Stimulated activated naive CD8-positive, alpha-beta T cell treated with anti-CD3 and anti-CD28 coated beads, Interleukin-15, Interleukin-2, amounts not matched to agents 100 U/mL and 50 U/mL, for 24 hours (primary cell): ENCODE measurements at regions not wholly inside any gene's neighbourhood (a gene's known extent, or its start where the extent isn't known, plus 50 kb on each side); places are given as distances from the start of the nearest gene placed in this dataset.

Experiments used
- ATAC-seq: fragments of 150-1000 bp; cut with Tn5 transposase; one replicate; pipeline ENCODE4 v1.10.0; 2021
- DNase-seq: peaks from one replicate; pipeline ENCODE4 v3.0.0; 2021

DNA sequence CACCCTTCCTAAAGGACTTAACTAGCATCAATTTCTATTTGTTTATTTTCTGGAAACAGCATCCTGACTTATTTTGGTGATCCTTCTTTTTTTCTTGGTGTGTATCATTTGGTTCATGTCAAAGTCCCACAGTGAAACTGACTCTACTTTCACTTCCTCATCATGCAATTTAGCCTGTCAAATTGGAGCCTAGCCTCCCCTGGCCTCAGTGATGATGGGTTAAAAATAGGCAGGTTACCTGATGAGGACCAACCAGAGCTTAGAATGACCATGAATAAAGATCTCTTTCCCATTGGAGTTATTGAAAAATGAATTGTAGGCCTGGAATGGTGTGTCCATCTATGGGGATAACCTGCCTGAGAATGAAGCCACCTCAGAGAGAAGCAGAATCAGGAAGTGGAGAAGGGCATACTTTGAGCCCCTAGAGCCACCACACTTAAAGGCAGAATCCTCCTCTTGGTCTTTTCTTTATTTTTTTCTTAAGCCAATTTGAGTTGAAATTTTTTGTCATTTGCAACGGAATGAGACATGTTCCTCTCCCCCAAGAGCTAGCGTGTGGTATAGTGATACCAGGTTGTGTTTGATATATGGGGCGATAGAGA is 105.6 kb downstream of the BTBD3 start:
- ATAC-seq = no peak
- no peak for DNase-seq

DNA sequence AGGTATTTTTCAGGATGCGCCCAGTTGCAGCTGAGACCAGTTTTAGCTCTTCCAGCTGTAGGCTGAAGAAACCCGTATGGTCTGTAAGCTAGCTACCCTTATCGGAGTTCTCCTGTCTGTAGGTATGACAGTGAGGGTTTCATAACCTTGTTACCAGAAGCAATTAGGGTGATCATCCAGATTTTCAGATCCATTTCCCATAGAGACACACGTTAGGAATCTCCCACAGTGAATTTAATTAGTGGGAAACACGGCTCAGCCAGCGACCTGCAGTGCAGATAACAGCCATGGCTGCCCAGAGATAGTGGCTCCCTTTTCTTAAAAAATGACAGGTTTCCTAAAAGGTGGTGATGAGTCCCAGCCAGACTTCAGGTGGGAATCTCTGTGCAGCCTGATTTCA is 111.1 kb downstream of the BTBD3 start:
- no peak for ATAC-seq

DNA sequence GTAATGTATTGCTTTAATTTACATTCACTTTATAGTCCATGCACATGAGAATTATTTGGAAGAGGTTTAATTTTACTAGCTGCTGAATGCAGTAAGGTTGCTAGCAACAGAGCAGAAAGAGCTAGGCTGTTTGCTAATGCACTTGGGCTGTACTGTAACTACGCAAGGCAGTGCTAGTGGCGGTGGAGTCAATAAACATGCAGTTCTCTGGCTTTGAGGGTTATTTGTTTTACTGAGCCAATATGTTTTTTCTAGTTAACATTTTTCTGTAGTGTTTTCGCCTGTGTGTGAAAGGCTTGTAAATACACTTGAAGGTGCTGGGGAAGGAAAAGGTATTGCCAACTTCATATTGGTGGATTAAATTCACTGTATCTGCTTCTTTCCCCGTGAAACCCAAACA is 112.8 kb downstream of the BTBD3 start:
- DNase-seq = no peak
- ATAC-seq = no peak

More for the DNA sequence above, 111.1 kb downstream of the BTBD3 start:
- DNase-seq = no peak

DNA sequence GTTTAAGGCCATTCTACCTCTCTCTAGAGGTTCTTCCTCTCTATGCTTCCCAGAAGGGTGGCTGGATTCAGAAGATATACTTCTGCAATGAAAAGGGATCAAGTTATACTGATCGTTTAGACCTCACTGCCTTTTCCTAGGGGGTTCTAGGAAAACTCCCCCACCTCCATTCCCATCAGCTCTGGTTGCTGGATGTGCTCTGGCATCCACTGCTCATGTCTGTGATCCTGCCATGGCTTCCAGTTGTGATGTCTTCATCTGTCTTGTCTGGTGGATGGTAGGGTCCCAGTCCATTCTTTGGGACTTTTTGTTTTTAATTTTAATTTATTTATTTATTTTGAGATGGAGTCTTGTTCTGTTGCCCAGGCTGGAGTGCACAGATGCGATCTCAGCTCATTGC is 118.4 kb downstream of the BTBD3 start:
- no peak for DNase-seq
- no peak for ATAC-seq

DNA sequence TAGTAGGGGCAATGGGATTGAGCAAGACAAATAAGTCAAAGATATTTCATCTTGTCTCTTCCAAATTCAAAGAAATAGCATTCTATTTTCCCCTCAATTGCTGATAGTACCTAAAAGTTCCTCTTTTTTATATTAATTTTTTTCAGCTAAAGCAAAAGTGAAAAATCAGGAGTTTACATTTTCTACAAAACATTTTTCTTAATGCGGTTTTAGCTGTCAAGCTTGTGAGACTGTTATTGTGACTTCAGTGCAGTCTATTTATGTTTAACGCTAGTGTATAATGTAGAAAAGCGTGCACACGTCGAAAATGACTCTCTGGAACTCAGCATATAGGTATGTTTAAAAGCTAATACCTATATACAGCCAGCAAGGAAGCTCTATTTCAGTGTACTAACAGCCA is 119.8 kb downstream of the BTBD3 start:
- no peak for DNase-seq
- no peak for ATAC-seq

DNA sequence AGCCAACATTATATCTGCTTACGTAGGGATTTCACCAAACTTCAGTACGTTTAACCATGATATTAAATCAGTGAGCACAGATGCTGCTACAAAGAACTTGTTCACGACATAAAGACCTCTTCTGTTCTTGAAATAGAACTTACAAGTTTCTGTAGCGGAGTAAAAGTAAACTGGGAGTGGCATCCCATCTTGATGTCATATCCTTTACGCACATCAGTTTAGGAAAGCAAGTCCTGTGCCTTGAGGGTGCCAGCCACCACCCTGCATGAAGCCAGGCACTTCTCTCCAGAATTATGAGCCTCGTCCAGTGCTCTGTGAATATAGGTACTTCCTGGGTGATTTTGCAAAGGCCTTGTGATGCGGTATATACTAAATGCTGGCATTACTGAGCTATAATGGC is 122.6 kb downstream of the BTBD3 start:
- no peak for ATAC-seq

DNA sequence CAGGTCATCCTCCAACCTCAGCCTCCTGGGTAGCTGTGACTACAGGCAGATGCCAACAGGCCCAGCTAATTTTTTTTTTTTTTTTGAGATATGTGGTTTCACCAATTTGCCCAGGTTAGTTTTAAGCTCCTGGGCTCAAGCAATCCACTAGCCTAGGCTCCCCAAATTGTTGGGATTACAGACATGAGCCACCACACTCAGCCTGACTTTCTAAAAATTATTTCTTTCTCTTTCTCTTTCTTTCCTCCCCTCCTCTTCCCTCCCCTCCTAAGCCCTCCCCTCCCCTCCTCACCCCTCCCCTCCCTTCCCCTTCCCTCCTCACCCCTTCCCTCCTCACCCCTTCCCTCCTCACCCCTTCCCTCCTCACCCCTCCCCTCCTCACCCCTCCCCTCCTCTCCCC is 127.3 kb downstream of the BTBD3 start:
- DNase-seq = no peak
- no peak for ATAC-seq

More for the DNA sequence above, 122.6 kb downstream of the BTBD3 start:
- DNase-seq = no peak

DNA sequence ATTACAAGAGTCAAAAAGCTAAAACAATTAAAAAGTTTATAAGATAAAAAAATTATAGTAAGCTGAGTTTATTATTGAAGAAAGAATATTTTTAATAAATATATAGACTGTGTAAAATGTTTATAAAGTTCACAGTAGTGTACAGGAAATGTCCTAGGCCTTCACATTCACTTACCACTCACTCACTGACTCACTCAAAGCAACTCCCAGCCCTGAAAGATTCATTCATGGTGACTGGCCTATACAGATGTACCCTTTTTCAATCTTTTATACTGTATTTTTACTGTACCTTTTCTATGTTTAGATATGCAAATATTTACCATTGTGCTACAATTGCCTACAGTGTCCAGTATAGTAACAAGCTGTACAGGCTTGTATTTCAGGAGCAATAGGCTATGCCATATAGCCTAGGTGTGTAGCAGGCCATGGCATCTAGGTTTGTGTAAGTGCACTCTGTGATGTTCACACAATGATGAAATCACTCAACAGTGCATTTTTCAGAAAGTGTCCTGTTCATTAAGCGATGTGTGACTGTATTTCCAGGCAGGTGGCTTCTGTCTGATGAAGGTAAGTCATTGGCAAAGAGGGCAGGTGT is 130.2 kb downstream of the BTBD3 start:
- no peak for DNase-seq
- ATAC-seq = no peak

DNA sequence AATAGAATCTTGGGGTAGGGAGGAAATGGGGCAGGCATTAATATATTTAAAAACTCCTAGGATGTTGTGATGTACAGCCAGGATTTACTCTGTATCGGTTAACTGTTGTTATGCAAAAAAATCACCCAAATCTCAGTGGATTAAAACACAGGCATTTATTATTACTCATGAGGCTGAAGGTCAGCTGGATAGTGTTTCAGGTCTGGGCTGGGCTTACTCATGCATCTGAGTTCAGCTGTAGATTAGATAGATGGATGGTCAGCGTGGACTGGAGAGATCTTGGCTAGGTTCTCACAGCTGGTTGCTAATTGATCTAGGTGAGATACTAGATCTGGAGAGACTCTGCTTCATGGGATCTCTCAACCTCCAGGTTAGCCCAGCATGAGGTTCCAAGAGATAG is 131.4 kb downstream of the BTBD3 start:
- no peak for DNase-seq
- no peak for ATAC-seq

DNA sequence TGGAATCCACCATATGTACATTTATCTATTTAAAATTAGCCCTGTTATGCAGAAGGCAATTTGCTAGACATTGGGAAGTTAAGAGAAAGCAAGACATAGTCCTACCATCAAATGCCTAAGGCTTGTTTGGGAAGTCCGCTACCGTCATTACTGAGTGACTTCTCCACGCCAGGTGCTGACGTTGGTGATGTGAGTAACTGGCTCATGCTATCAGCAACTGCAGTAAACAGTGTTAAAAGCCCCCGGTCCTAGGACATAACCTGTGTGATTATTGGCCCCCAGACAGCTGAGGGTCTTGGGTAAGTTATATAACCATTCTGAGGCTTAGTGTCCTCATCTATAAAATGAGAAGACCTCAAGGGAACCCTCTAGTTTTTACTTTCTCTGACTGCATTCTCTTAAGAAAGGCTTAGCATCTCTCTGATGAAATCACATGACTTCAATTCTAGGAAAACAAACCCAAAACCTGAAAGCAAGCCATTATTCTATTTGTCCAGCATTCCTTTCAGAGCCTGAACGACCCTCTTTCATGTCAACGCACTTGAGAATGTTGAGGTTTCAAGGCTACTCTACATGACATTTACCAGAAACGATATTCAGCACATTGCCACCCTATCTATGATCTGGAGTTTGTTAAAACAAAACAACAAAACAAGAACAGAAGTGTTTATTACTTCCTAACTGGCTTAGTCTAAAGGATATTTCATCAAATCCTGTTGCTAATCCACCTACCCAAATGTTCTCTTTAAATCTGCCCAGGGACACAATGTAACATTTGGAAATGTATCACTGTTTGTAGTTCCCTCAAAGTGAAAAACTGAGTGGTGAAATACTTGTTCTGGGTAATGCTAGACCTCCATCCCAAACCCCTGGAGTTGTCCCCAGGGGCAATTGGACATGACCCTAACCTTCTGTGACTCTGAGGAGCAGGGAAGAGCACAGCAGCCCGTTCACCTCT is 133.8 kb downstream of the BTBD3 start:
- no peak for ATAC-seq
- DNase-seq = no peak

DNA sequence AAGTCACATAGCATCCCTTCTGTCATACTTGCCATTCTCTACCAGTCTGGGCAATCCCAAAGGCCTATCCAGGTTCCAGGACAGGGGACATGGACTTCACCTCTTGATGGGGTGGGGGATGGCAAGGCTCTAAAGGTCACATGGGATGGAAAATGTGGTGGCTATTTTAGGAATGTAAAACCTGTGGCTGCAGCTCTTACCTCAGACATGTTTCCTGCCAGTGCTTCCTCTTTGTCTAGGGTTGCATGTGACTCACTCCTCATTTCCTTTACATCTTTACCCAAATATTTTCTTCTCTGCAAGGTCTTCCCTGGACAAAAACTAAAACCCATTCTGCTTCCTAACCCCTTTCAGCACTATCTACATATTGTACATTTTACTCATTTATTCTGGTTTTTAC is 135.7 kb downstream of the BTBD3 start:
- no peak for DNase-seq
- peak; percentile 46 for ATAC-seq

DNA sequence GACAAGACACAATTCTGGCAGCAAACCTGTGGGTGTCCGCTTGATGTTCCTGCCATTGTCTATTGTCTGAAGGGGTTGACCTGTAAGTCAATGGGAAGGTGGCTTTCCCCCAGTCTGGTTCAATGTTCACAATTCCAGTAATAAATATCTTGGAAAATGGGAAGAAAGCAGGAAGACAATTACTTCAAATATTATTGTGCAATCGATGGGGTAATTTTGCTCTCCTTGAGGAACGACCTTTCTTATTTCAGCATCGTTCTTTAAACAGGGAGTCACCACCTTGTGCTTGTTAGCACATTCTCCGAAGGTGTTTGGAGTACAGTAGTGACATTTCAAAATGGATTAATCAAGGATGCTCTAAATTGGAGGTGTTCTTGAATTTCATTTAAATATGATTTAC is 136.9 kb downstream of the BTBD3 start:
- DNase-seq (no peak), ATAC-seq (no peak)

DNA sequence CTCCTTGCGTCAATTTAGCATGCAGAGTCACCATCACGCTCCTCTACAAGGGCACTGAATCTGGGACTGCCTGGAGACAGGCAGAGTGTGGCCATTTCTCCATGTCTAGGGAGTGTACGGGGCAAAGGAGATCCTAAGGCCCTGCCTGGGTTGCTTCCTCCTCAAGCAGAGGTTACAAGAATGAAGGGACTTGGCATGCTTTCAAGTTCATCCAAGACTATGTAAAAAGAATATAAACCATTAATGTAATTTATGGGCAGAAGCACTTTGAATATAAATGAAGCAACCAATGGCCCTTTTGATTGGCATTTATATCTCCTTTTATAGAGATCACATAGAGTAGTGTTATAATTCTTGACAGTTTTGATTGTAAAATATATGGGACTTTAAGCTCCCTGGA is 137.5 kb downstream of the BTBD3 start:
- DNase-seq (no peak), ATAC-seq (no peak)

DNA sequence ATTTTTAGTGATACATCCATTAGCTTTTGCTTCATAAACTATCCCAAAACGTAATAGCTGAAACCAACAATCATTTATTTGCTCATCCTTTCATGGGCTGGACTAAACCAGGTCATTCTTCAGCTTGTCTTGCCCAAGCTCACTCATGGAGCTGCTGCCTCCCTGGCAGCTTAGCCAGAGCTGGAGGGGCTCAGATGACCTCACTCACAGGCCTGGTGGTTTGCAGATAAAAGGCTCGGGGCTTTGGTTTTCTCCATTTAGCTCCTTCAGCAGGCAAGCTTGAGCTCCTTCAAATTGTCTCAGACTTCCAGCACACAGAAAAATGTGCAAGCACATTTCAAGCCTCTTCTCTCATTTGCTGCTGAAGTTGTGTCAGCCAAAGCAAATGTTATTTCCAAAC is 139.1 kb downstream of the BTBD3 start:
- DNase-seq (no peak), ATAC-seq (no peak)

DNA sequence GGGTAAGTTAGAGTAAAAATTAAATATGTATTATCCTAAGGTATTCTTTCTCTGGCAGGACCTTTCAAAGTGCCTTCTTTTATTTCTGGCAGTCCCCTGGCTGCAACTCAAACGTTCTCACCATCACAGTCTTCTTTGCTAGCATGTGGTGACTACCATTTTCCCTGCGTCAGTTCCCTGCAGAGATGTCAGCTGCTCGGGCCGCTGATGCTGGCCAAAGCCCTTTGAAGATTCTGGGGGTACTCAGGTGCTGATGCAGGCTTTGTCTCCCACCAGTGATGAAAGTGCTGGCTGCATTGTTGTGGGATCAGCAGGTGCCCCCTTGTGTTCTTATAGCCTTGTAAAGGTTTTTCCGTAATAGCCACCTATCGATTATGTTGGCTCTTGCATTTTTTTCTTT is 140.1 kb downstream of the BTBD3 start:
- DNase-seq (no peak), ATAC-seq (no peak)

DNA sequence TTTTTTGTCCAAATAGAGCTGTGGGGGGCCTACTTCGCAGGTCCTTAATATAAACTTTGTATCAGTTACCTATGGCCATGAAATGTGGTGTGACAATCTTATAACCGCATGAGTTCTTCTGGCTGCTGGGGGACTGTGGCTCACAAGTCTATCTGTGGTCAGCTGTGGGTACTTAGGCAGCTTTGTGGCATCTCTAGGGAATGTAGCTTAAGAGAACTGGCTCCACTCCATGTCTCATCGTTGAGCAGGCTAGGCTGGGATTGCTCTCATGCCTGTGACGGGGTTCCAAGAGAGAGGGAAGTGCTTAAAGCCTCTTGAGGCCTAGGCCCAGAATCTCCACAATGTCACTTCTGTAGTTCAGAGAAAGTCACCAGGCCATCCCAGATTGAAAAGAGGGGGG is 140.5 kb downstream of the BTBD3 start:
- no peak for ATAC-seq

DNA sequence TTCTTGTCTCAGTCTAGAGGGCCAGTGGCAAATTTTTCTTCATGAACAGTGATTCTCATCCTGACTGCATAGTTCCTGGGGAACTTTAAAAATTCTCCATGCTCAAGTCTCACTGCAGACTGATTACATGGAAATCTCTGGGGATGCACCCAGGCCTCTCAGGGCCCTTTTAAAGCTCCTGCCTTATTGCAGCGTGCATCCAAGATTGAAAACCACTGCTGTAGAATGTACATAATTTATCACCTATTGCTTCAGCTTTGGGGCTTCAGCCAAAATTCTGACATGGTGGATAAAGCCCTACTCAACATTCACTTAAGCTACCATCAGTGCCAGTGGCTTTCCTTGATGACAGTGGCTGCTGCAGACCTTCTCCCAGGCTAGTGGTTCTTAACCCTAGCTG is 143.8 kb downstream of the BTBD3 start:
- DNase-seq (no peak), ATAC-seq (no peak)

More for the DNA sequence above, 140.5 kb downstream of the BTBD3 start:
- DNase-seq = no peak

DNA sequence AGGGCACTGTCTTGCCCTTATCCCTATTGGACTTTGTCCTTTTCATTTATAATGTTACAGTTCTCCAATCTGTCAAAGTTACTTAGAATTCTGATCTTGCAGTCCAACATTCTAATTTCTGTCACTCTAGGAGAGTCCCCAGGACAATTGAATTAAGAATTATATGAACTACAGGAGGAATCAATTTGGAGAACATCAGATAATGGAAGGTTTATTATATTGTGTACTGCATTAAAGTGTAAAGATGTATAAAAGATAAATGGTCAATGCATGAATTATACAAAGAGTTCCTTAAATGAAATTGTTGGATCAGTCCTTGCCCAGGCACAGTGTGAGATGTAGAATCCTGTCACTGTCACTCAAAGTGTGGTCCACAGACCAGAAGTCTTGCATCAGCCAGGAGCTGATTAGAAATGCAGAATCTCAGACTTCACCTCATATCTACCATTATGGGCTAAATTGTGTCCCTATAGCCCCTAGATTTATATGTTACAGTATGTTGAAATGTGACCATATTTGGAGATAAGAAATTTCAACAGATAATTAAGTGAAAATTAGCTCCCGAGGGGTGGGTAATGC is 145.5 kb downstream of the BTBD3 start:
- ATAC-seq = no peak
- no peak for DNase-seq

DNA sequence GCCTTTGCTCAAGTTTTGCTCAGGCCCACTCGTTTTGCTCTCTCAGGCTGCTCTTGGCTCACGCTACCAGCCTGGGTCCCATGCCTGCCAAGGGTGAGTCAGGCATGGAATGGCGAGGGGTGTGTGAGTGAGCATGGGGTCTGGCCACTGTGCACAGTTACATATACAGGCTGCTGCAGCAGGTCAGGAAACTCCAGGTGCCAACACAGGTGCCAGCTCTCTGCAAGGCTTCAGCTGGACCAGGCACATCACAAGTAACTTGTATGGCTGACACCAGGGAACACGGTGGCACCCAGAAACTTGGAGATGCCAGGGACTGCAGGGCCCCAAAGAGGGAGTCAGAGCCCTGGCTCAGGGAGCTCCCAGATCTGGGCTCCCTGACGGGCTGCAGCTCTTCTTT is 146.8 kb downstream of the BTBD3 start:
- no peak for ATAC-seq
- DNase-seq = no peak

DNA sequence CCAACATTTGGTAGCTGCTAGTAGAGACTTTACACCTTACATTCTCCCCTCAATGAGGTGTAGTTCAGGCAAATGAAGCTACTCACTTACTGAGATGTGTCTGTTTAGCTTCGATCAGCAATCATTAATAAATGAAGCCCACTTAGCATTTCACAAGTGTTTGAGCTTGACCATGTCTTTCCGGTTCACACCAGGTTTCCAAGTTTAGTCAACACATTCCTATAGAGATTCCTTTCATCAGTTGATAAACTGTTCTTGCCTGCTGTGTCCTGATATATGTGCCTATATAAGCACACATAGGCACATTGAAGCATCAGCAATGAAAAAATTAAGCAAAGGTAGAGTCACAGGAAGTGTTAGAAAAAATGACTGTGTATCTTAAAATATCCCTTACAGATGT is 150.0 kb downstream of the BTBD3 start:
- ATAC-seq = no peak

DNA sequence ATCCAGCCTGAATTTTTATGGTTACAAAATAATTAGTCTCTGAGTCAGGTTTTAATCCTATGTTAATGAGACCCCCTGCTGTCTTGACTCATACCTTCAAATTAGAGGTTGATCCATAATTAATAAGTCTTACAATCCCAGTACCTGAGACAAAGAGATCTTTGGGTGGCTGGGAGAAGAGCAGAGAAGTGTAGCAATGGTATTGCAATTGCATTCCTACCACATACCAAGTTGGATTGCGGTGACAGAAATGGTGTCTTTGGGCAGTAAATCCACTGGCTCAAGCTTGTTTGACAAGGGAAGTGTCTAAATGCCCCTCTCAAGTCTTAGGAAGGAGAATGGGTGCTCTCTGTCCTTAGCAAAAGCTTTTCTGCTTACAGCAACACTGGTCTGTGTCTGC is 150.4 kb downstream of the BTBD3 start:
- no peak for DNase-seq
- no peak for ATAC-seq

More for the DNA sequence above, 150.0 kb downstream of the BTBD3 start:
- DNase-seq = no peak

DNA sequence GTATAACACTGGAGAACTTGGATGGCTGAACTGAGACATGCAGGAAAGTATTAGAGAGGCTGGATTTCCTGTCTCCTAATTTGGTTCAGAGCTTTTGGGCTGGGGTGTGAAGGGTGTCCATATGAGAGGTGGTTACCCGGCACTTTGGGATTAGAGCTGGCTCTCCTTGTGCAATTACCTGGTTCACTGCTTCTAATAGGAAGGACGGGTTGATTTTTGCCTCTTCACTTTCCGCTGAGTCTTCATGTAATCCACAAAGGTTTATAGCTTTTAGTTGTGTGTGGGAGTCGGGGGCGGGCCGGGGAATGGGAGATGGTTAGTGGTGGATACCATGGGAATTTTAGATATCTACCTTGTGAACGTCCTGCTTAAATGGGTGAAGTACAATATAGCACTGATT is 151.5 kb downstream of the BTBD3 start:
- ATAC-seq = no peak
- DNase-seq = no peak
